NB4 (cell line): ENCODE measurements at regions not wholly inside any gene's neighbourhood (a gene's known extent, or its start where the extent isn't known, plus 50 kb on each side); places are given as distances from the start of the nearest gene placed in this dataset.

Source experiments
- DNase-seq: peaks from one replicate; pipeline ENCODE4 v3.0.0; 2010; ENCODE audit warnings: low read depth
- H3K4me3 ChIP-seq: one replicate; pipeline ENCODE4 v1.5.1; 2011; ENCODE audit warnings: mild to moderate bottlenecking, low read depth, low read length, moderate library complexity
- MYC ChIP-seq: IDR thresholded peaks from 2 replicates; pipeline ENCODE4 v1.6.1; 2011; ENCODE audit warnings: low read depth, low read length
- POLR2A ChIP-seq: IDR thresholded peaks from 2 replicates; pipeline ENCODE4 v1.6.1; 2011; ENCODE audit warnings: mild to moderate bottlenecking; ENCODE audit not compliant: insufficient read length; ENCODE audit errors: extremely low read depth
- TF ChIP-seq, protein P1 (sequence below): IDR thresholded peaks from 2 replicates; pipeline ENCODE4 v1.6.1; 2011; ENCODE audit warnings: low read depth, low read length
- TF ChIP-seq, protein P2 (sequence below): IDR thresholded peaks from one replicate; pipeline ENCODE4 v1.5.1; 2012; ENCODE audit warnings: low read depth, low read length

DNA sequence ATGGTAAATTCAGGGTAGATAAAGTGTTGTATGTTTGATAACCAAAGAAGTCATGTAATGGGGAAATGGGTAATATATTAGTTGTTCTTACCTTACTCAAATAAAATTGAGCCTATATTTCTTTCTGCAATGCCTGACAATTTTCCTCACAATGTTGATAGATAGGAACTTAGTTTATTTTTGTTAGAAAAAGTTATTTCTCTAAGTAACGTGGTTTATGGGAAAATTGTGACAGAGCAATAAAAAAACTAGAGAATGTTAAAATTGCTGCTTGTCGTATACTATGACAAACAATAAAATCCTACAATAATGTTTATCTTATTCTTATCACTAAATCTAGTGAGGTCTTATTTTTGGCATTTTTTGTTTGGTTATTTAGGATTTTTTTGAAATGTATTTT, 534.1 kb downstream of the TMTC2 start:
- no peak for DNase-seq
- H3K4me3 ChIP-seq: no peak overlapping the region
- no peak for TF ChIP-seq MYC
- TF ChIP-seq, protein P1, sequence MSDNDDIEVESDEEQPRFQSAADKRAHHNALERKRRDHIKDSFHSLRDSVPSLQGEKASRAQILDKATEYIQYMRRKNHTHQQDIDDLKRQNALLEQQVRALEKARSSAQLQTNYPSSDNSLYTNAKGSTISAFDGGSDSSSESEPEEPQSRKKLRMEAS: no peak
- no peak for TF ChIP-seq POLR2A
- TF ChIP-seq, protein P2, sequence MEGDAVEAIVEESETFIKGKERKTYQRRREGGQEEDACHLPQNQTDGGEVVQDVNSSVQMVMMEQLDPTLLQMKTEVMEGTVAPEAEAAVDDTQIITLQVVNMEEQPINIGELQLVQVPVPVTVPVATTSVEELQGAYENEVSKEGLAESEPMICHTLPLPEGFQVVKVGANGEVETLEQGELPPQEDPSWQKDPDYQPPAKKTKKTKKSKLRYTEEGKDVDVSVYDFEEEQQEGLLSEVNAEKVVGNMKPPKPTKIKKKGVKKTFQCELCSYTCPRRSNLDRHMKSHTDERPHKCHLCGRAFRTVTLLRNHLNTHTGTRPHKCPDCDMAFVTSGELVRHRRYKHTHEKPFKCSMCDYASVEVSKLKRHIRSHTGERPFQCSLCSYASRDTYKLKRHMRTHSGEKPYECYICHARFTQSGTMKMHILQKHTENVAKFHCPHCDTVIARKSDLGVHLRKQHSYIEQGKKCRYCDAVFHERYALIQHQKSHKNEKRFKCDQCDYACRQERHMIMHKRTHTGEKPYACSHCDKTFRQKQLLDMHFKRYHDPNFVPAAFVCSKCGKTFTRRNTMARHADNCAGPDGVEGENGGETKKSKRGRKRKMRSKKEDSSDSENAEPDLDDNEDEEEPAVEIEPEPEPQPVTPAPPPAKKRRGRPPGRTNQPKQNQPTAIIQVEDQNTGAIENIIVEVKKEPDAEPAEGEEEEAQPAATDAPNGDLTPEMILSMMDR: no peak

DNA sequence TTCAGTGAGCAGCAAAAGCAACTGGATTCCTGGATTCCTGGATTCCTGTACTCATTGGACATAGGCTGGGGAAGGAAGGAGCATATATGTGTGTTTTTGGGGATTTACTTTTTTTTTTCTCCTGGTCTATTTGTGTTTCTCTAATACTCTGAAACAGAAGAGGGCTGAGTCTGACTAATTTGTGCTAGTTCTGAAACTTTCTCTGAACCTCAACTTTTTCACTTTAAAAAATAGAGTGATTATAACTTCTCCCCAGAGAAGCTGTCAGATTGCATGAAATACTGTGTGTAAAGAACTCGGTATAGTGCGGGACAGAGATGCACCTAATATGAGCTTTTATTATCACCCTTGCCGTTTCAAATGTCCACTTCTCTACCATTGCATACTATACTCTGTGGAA, 529.5 kb downstream of the TMTC2 start:
- no peak for DNase-seq

DNA sequence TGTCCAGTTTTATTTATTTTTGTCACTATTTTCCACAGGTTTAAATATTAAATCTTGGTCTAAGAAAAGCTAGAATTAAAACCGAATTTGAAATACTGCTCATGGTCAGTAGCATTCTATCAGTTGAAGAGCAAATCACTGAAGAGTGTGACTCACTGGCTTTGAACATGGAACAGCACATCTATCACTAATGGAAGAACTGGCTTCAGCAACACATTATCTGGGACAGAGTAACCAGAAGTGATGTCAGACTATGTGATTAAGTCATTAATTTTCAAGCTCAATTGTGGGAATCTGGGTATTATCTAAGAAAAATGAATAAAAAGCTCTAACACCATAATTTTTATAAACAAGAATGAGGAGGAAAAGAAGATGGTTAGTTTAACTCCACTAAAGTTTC, 527.5 kb downstream of the TMTC2 start:
- H3K4me3 ChIP-seq: no peak overlapping the region
- no peak for DNase-seq
- TF ChIP-seq MYC: no peak
- TF ChIP-seq POLR2A: no peak
- TF ChIP-seq, protein P1: no peak
- TF ChIP-seq, protein P2: no peak

More for the DNA sequence above, 529.5 kb downstream of the TMTC2 start:
- TF ChIP-seq, protein P1: no peak
- TF ChIP-seq, protein P2: no peak
- TF ChIP-seq POLR2A (no peak), MYC (no peak)
- no peak overlapping the region for H3K4me3 ChIP-seq

DNA sequence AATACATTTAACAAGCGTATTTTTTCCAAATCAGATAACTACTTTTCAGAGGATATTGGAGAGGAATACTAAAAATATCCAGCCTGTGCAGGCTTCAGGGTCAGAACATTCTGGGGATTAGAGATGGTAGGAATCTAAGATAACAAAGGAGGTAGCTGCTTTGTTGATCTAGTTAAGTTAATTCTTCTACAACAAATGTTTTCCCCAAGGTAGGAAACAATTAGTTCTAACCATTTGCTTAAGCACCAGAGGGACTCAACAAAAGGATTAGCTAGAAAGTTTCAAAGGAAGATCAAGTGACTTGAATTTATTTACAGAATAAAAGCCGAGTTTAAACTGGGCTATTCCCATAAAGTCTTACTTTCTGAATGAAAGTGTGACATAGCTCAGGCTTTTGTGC, 524.2 kb downstream of the TMTC2 start:
- DNase-seq: no peak
- TF ChIP-seq POLR2A (no peak), MYC (no peak)
- TF ChIP-seq, protein P1: no peak
- TF ChIP-seq, protein P2: no peak
- H3K4me3 ChIP-seq: no peak overlapping the region

DNA sequence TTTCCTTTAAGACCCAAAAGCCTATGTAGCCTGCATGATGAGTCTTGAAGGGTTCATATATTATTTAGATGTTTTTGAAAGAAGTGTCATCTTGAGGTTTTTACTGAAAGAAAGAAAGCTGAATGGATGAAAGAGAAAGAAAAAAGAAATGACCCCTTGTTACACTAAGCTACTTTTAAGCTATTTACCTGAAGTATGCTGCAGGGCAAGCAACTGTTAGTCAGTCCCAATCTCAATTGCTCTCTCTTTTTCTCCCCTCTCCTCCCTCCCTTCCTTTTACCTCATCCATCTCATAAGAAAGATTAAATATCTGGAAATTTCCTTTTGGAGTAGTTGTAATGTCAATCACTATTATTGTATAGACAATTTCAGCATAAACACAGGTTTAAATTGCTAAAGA, 512.4 kb downstream of the TMTC2 start:
- no peak overlapping the region for H3K4me3 ChIP-seq
- TF ChIP-seq, protein P2: no peak
- no peak for TF ChIP-seq POLR2A
- TF ChIP-seq, protein P1: no peak
- TF ChIP-seq MYC: no peak
- DNase-seq: no peak
